ENCODE measurements at regions not wholly inside any gene's neighbourhood (a gene's known extent, or its start where the extent isn't known, plus 50 kb on each side); places are given as distances from the start of the nearest gene placed in this dataset.

- no peak for TF ChIP-seq POLR2A (IDR thresholded peaks at IDR 0.05; ENCODE audit: low read depth, low read length)
- no peak for TF ChIP-seq POLR2AphosphoS5 (IDR thresholded peaks at IDR 0.05; ENCODE audit: low read depth, low read length)
- no peak for TF ChIP-seq TAF1 (IDR thresholded peaks at IDR 0.05; ENCODE audit: borderline replicate concordance, low read depth, low read length)
Measured at GRCh38 chrX:117120700-117121099, 657.9 kb upstream of the CT83 start.
